Glomerular visceral epithelial cell (primary cell): ENCODE measurements at regions not wholly inside any gene's neighbourhood (a gene's known extent, or its start where the extent isn't known, plus 50 kb on each side); places are given as distances from the start of the nearest gene placed in this dataset.
"Not testable (repeated sequence)": the region's sequence is repeated elsewhere in the genome, so short reads cannot be mapped to it uniquely, and the experiment has no call there.

Experiments used
- DNase-seq: peaks from one replicate; pipeline ENCODE4 v3.0.0-alpha.2; 2016; ENCODE audit errors: extremely low spot score

DNA sequence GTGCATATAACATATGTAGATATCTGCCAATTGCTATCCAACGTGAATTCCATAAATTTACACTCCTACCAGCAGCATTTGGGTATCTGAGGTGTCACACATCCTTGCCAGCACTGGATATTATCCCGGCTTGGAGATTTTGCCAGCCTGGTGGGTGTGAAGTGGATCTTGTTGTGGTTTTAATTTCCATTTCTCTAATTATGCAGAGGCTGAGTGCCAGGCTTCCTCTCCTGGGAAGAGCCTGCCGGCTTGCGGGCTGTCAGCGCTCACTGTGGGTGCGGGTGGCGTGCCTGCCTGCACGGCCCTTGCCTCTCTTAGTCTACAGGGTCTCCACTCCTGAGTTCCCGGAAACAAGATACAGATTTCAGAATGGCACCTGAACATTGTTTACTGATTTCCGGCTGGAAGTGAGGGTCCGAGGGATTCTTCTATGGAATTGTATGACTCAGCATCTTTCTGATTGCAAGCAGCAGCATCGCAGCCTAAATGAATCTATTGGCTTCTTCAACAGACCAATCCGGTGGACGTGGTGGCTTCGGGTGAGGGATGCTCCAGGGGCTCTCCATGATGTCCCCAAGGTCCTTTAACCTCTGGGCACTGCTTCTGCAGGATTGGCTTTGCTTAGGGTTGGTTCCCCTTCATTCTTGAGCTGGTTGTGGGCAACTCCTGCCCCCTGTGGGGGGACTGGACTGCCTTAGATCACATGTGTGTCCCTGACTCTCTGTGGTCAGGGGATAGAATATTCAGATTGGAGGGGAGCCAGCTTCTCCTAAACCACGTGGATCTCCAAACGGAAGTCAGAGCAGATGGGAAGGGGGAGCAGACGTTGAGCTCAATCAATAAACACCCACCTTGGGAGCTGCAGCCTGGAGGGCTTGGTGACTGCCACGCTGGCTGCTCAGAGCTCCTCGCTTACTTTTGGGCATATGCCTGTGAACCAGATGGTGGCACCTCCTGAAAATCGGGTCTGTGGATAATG lies 58.0 kb upstream of the LRPAP1 start:
- DNase-seq: not testable (repeated sequence)

DNA sequence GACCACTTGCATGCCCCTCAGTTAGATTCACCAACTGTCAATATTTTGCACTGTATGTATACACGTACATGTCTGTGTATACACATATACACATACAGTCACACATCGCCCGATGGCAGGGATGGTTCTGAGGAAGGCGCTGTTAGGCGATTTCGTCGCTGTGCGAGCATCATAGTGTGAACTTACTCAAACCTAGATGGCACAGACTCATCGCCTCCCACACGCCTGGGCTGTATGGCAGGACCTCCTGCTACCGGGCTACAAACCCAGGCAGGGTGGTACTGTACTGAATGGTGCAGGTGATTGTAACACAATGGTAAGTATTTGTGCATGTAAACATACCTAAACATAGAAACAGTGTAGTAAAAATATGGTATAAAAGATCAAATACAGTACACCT lies 57.2 kb upstream of the LRPAP1 start:
- not testable (repeated sequence) for DNase-seq

- DNase-seq: not testable (repeated sequence)
These were observed 56.4 kb upstream of the LRPAP1 start for GRCh38 chr4:3588517-3589194.

- DNase-seq: not testable (repeated sequence)
These were observed 54.4 kb upstream of the LRPAP1 start for GRCh38 chr4:3586596-3586995.

DNA sequence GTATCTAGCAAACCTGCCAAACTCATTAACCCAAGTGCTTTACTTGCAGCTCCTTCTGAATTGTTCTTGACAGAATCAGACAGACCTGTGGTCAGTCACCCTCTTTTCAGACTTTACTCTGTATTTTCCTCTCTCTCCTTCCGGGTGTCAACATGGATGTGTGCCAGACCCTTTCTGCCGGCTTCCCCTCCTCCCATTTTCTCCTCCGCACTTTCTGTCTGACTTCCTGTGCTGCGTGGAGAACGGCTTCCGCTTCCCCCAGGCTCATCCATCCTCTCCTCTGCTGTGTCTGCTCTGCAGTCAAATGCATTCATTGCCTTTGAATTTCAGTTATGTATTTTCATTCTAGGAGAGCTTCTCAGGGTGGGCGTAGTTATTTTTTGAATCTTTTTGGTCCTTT lies 53.3 kb upstream of the LRPAP1 start:
- not testable (repeated sequence) for DNase-seq

DNA sequence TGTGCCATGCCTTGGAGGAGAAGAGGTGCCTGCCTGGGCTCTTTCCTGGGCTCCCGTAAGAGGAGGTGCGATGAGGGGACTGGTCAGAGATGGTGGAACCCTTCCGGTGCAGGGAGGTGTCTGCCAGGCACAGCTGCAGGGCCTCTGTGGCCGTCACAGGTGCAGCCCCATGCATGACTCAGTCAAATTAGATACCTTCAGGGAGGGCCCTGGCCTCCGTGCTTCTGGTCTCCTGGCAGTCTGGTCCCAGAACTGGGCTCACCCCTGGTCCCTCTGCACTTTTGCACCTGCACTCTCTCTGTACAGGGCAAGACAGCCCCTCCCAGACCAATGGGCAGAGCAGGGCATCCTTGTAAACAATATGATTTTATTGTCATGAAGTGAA lies 49.9 kb upstream of the LRPAP1 start:
- DNase-seq: no peak
